ENCODE measurements at regions not wholly inside any gene's neighbourhood (a gene's known extent, or its start where the extent isn't known, plus 50 kb on each side); places are given as distances from the start of the nearest gene placed in this dataset.

GRCh38 chr7:39891894-39892293 lies 58.2 kb upstream of the CDK13 start:
- Histone ChIP-seq H3K36me3 (no peaks in the 10 kb centered on the region), H3K4me3 (no peak overlapping the region), H3K9me3 (no peaks in the 10 kb centered on the region), H3K27ac (no peak overlapping the region), H3K4me1 (no peaks in the 10 kb centered on the region), H3K27me3 (no peaks in the 10 kb centered on the region)
- no peak for DNase-seq (ENCODE audit: low spot score in 2 of 2)
- intact Hi-C loops (cut with DNase I) = no loop called here
- no peak for TF ChIP-seq CTCF (IDR thresholded peaks at IDR 0.05)

GRCh38 chr7:39892361-39892760 lies 57.7 kb upstream of the CDK13 start:
- Histone ChIP-seq H3K27me3 (no peaks in the 10 kb centered on the region), H3K9me3 (no peaks in the 10 kb centered on the region), H3K27ac (no peak overlapping the region), H3K36me3 (no peaks in the 10 kb centered on the region), H3K4me1 (no peaks in the 10 kb centered on the region), H3K4me3 (no peak overlapping the region)
- DNase-seq (ENCODE audit: low spot score in 2 of 2) = no peak
- TF ChIP-seq CTCF (IDR thresholded peaks at IDR 0.05) = no peak
- intact Hi-C loops (cut with DNase I) = no loop called here

- no peak overlapping the region for H3K27ac ChIP-seq
- H3K27me3 ChIP-seq = no peaks in the 10 kb centered on the region
- no peaks in the 10 kb centered on the region for H3K4me1 ChIP-seq
- DNase-seq (ENCODE audit: low spot score in 2 of 2) = no peak
- no peaks in the 10 kb centered on the region for H3K9me3 ChIP-seq
- no peak for TF ChIP-seq CTCF (IDR thresholded peaks at IDR 0.05)
- no peaks in the 10 kb centered on the region for H3K36me3 ChIP-seq
- intact Hi-C loops (cut with DNase I) = no loop called here
- no peak overlapping the region for H3K4me3 ChIP-seq
These were observed 55.2 kb upstream of the CDK13 start for GRCh38 chr7:39894904-39895303.

DNA sequence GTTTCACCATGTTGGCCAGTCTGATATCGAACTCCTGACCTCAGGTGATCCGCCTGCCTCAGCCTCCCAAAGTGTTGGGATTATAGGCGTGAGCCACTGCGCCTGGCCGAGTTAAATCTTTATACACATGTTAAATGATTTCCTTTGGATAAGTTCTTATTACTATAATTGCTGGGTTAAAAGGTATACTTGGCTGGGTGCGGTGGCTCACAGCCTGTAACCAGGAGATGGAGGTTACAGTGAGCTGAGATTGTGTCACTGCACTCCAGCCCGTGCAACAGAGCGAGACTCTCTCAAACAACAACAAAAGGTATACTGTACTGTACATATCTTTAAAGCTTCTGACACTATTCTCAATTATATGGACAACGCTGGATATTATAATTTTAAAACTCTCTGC lies 53.2 kb upstream of the CDK13 start:
- DNase-seq (ENCODE audit: low spot score in 2 of 2) = no peak
- Histone ChIP-seq H3K9me3 (no peaks in the 10 kb centered on the region), H3K36me3 (no peaks in the 10 kb centered on the region), H3K27ac (no peak overlapping the region), H3K27me3 (no peaks in the 10 kb centered on the region), H3K4me1 (no peaks in the 10 kb centered on the region), H3K4me3 (no peak overlapping the region)
- TF ChIP-seq CTCF (IDR thresholded peaks at IDR 0.05) = no peak
- intact Hi-C loops (cut with DNase I) = loop anchor here (1.0 to 2.0 kb wide), 2 partner anchors 52 to 155 kb away; no protein-coding TSS in a partner anchor

DNA sequence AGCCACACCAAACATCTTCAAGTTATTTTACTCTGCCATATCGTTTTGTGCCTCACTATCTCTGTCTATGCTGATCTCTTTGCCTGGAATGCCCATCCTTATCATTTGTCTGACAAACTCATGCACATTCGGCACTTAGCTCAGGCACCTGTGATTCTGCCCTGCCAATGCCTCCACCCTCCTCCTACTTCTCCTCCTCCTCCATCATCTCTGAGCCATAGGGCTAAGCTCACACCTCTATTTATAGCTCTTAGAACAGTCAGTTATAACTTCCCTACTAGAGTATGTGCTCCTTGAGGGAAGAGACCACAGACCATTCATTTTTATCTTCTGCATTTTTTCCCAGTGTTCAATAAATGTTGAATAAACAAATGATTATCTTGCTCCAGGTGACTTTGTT lies 51.2 kb upstream of the CDK13 start:
- H3K4me1 ChIP-seq = no peaks in the 10 kb centered on the region
- intact Hi-C loops (cut with DNase I) = no loop called here
- H3K4me3 ChIP-seq = no peak overlapping the region
- H3K27ac ChIP-seq = no peak overlapping the region
- no peaks in the 10 kb centered on the region for H3K27me3 ChIP-seq
- no peak for TF ChIP-seq CTCF (IDR thresholded peaks at IDR 0.05)
- no peaks in the 10 kb centered on the region for H3K36me3 ChIP-seq
- H3K9me3 ChIP-seq = no peaks in the 10 kb centered on the region
- DNase-seq (ENCODE audit: low spot score in 2 of 2) = no peak
